ENCODE measurements at regions not wholly inside any gene's neighbourhood (a gene's known extent, or its start where the extent isn't known, plus 50 kb on each side); places are given as distances from the start of the nearest gene placed in this dataset.

GRCh38 chrX:110563282-110563681, 204.6 kb downstream of the RTL9 start:
- H2AFZ ChIP-seq (ENCODE audit: low read length), result no peak overlapping the region
- H3K27ac ChIP-seq (ENCODE audit: low read depth, low read length, poor library complexity, severe bottlenecking), result no peak overlapping the region
- H3K79me2 ChIP-seq (ENCODE audit: insufficient read depth, low read length), result no peaks in the 10 kb centered on the region
- no peaks in the 10 kb centered on the region for H3K4me1 ChIP-seq (ENCODE audit: insufficient read depth, low read length, severe bottlenecking)
- no peaks in the 10 kb centered on the region for H4K20me1 ChIP-seq (ENCODE audit: insufficient read depth, low read length)
- TF ChIP-seq EZH2 (IDR thresholded peaks at IDR 0.05; ENCODE audit: borderline replicate concordance, low read length) (no peak), CTCF (IDR thresholded peaks at IDR 0.05; ENCODE audit: low read length) (no peak)
- no peak overlapping the region for H3K9ac ChIP-seq (ENCODE audit: low read length)
- no peak overlapping the region for H3K4me2 ChIP-seq (ENCODE audit: low read length)
- H3K27me3 ChIP-seq (ENCODE audit: insufficient read depth, low read length), result no peaks in the 10 kb centered on the region
- no peaks in the 10 kb centered on the region for H3F3A ChIP-seq (ENCODE audit: insufficient read depth, low read length)
- no peaks in the 10 kb centered on the region for H3K9me3 ChIP-seq (ENCODE audit: low read length)
- H3K4me3 ChIP-seq (ENCODE audit: low read depth, low read length, poor library complexity, severe bottlenecking), result no peak overlapping the region
- no peaks in the 10 kb centered on the region for H3K9me2 ChIP-seq (ENCODE audit: low read depth, low read length)
- no peaks in the 10 kb centered on the region for H3K36me3 ChIP-seq (ENCODE audit: insufficient read depth, low read length)

GRCh38 chrX:110568441-110568840, 209.8 kb downstream of the RTL9 start:
- Histone ChIP-seq H2AFZ (ENCODE audit: low read length) (no peak overlapping the region), H3K4me3 (ENCODE audit: low read depth, low read length, poor library complexity, severe bottlenecking) (no peak overlapping the region), H3K9me2 (ENCODE audit: low read depth, low read length) (no peaks in the 10 kb centered on the region), H3K27ac (ENCODE audit: low read depth, low read length, poor library complexity, severe bottlenecking) (no peak overlapping the region), H3K9me3 (ENCODE audit: low read length) (no peaks in the 10 kb centered on the region), H3K36me3 (ENCODE audit: insufficient read depth, low read length) (no peaks in the 10 kb centered on the region), H3K9ac (ENCODE audit: low read length) (no peak overlapping the region), H3K4me1 (ENCODE audit: insufficient read depth, low read length, severe bottlenecking) (no peaks in the 10 kb centered on the region), H3K27me3 (ENCODE audit: insufficient read depth, low read length) (no peaks in the 10 kb centered on the region), H3K4me2 (ENCODE audit: low read length) (no peak overlapping the region), H3K79me2 (ENCODE audit: insufficient read depth, low read length) (no peaks in the 10 kb centered on the region), H4K20me1 (ENCODE audit: insufficient read depth, low read length) (no peaks in the 10 kb centered on the region), H3F3A (ENCODE audit: insufficient read depth, low read length) (no peaks in the 10 kb centered on the region)
- TF ChIP-seq EZH2 (IDR thresholded peaks at IDR 0.05; ENCODE audit: borderline replicate concordance, low read length), result no peak
- no peak for TF ChIP-seq CTCF (IDR thresholded peaks at IDR 0.05; ENCODE audit: low read length)

GRCh38 chrX:110569506-110569905, 210.9 kb downstream of the RTL9 start:
- Histone ChIP-seq H3K9ac (ENCODE audit: low read length) (no peak overlapping the region), H3K9me2 (ENCODE audit: low read depth, low read length) (no peaks in the 10 kb centered on the region), H3K4me3 (ENCODE audit: low read depth, low read length, poor library complexity, severe bottlenecking) (no peak overlapping the region), H2AFZ (ENCODE audit: low read length) (no peak overlapping the region), H3K4me1 (ENCODE audit: insufficient read depth, low read length, severe bottlenecking) (no peaks in the 10 kb centered on the region), H4K20me1 (ENCODE audit: insufficient read depth, low read length) (no peaks in the 10 kb centered on the region), H3K36me3 (ENCODE audit: insufficient read depth, low read length) (no peaks in the 10 kb centered on the region), H3K27ac (ENCODE audit: low read depth, low read length, poor library complexity, severe bottlenecking) (no peak overlapping the region), H3K79me2 (ENCODE audit: insufficient read depth, low read length) (no peaks in the 10 kb centered on the region), H3K4me2 (ENCODE audit: low read length) (no peak overlapping the region), H3F3A (ENCODE audit: insufficient read depth, low read length) (no peaks in the 10 kb centered on the region), H3K27me3 (ENCODE audit: insufficient read depth, low read length) (no peaks in the 10 kb centered on the region), H3K9me3 (ENCODE audit: low read length) (no peaks in the 10 kb centered on the region)
- TF ChIP-seq CTCF (IDR thresholded peaks at IDR 0.05; ENCODE audit: low read length) (no peak), EZH2 (IDR thresholded peaks at IDR 0.05; ENCODE audit: borderline replicate concordance, low read length) (no peak)
